Ishikawa (cell line): ENCODE measurements at regions not wholly inside any gene's neighbourhood (a gene's known extent, or its start where the extent isn't known, plus 50 kb on each side); places are given as distances from the start of the nearest gene placed in this dataset.

Experiments
- CREB1 ChIP-seq: IDR thresholded peaks from 2 replicates; pipeline ENCODE4 v1.6.1; 2012; ENCODE audit warnings: low read depth
- EGR1 ChIP-seq: IDR thresholded peaks from 2 replicates; pipeline ENCODE4 v1.6.1; 2012
- EP300 ChIP-seq: IDR thresholded peaks from 2 replicates; pipeline ENCODE4 v1.6.1; 2012; ENCODE audit warnings: borderline replicate concordance
- TF ChIP-seq, protein P1 (sequence below): IDR thresholded peaks from 2 replicates; pipeline ENCODE4 v1.6.1; 2012; ENCODE audit warnings: low read depth, mild to moderate bottlenecking

DNA sequence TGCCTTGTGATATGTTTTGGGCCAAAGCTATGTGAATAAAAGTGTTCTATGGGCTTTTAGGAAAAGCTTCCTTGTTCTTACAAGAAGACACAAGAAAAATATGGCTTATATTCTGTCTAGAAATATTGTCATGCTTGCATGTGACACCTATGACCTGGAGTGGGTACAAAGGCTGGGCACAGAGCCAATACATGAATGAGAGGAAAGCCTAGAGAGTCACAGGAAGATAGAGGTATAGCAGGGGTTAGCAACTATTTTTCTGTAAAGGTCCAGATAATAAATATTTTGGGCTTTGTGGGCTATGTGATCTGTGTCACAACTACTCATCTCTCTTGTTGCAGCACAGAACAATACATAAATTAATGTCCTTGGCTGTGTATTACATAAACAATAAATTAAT, 196.6 kb upstream of the CD180 start:
- TF ChIP-seq EP300 = no peak
- no peak for TF ChIP-seq EGR1
- TF ChIP-seq, protein P1, sequence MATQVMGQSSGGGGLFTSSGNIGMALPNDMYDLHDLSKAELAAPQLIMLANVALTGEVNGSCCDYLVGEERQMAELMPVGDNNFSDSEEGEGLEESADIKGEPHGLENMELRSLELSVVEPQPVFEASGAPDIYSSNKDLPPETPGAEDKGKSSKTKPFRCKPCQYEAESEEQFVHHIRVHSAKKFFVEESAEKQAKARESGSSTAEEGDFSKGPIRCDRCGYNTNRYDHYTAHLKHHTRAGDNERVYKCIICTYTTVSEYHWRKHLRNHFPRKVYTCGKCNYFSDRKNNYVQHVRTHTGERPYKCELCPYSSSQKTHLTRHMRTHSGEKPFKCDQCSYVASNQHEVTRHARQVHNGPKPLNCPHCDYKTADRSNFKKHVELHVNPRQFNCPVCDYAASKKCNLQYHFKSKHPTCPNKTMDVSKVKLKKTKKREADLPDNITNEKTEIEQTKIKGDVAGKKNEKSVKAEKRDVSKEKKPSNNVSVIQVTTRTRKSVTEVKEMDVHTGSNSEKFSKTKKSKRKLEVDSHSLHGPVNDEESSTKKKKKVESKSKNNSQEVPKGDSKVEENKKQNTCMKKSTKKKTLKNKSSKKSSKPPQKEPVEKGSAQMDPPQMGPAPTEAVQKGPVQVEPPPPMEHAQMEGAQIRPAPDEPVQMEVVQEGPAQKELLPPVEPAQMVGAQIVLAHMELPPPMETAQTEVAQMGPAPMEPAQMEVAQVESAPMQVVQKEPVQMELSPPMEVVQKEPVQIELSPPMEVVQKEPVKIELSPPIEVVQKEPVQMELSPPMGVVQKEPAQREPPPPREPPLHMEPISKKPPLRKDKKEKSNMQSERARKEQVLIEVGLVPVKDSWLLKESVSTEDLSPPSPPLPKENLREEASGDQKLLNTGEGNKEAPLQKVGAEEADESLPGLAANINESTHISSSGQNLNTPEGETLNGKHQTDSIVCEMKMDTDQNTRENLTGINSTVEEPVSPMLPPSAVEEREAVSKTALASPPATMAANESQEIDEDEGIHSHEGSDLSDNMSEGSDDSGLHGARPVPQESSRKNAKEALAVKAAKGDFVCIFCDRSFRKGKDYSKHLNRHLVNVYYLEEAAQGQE = no peak
- no peak for TF ChIP-seq CREB1
